Immature natural killer cell (primary cell): ENCODE measurements at regions not wholly inside any gene's neighbourhood (a gene's known extent, or its start where the extent isn't known, plus 50 kb on each side); places are given as distances from the start of the nearest gene placed in this dataset.

Experiments
- DNase-seq, 3 donors: peaks; one replicate each; pipeline ENCODE4 v3.0.0; 2022; ENCODE audit warnings: mixed read lengths in 1 of 3
- H3K27ac Mint-ChIP-seq, 6 donors: one replicate each; pipeline ENCODE4 v1.8.0; 2020; ENCODE audit warnings: mixed read lengths in 6 of 6, mild to moderate bottlenecking in 5 of 6, inconsistent platforms in 4 of 6, moderate library complexity in 3 of 6
- H3K27me3 Mint-ChIP-seq, 3 donors: one replicate each; pipeline ENCODE4 v1.8.0; 2020 to 2021; ENCODE audit warnings: low read depth in 3 of 3, mild to moderate bottlenecking in 3 of 3, mixed read lengths in 3 of 3, moderate library complexity in 3 of 3, inconsistent platforms in 1 of 3
- H3K36me3 Mint-ChIP-seq, 3 donors: one replicate each; pipeline ENCODE4 v1.8.0; 2020; ENCODE audit warnings: mixed read lengths in 3 of 3, inconsistent platforms in 2 of 3, mild to moderate bottlenecking in 2 of 3
- H3K4me1 Mint-ChIP-seq, 2 donors: one replicate each; pipeline ENCODE4 v1.8.0; 2020; ENCODE audit warnings: inconsistent platforms in 2 of 2, mild to moderate bottlenecking in 2 of 2, mixed read lengths in 2 of 2, moderate library complexity in 1 of 2
- H3K4me3 Mint-ChIP-seq, 5 donors: one replicate each; pipeline ENCODE4 v1.8.0; 2020; ENCODE audit warnings: mild to moderate bottlenecking in 5 of 5, mixed read lengths in 5 of 5, inconsistent platforms in 3 of 5, moderate library complexity in 3 of 5
- H3K9me3 Mint-ChIP-seq, 6 donors: one replicate each; pipeline ENCODE4 v1.8.0; 2020; ENCODE audit warnings: mild to moderate bottlenecking in 6 of 6, mixed read lengths in 6 of 6, inconsistent platforms in 4 of 6, moderate library complexity in 3 of 6

DNA sequence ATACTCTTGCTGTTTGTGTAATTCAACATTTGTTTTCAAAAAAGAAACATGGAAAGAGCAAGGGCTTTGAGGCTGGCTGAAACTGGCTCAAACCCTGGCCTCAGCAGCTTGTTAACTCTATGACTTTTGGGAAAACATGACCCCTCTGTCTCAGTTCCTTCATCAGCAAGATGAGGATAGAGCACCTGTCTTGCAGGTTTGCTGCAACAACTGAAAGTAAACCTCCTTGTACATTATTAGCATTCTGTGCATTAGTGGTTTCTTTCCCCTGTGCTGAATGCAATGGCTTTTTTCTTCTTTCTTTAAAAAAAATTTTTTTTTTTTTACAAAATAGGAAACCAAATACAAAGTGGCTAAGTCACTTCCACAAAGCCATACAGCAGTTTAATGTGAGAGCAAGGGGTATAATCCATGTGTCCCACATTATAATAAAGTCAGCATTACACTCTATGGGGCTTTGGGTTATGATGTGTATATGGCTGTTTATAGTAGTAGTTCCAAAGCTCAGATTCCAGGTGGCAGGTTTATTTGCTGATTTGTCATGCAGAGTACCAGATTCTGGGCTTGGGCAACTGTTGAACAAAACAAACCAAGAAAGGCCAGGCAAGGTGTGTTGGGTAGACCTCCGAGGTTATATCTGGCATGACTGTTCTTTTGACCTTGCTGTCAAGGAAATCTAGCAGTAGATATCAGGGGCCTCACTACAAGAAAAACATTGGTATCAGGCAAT, 194.5 kb upstream of the CNOT2 start:
- Mint-ChIP-seq H3K27me3 (peaks cover 6 to 15% (median 8%) of the 10 kb centered on the region in 3 donors), H3K27ac (peak overlapping the region; percentile 66 to 98 (median 97)), H3K4me1 (peaks cover 44 to 70% of the 10 kb centered on the region in 2 donors), H3K36me3 (peaks cover 0 to 4% (median 0%) of the 10 kb centered on the region in 3 donors), H3K4me3 (peak overlapping the region; percentile 19 to 51 (median 39)), H3K9me3 (no peaks in the 10 kb centered on the region)
- peak in 2 of 3 donors; percentile 11 for DNase-seq

DNA sequence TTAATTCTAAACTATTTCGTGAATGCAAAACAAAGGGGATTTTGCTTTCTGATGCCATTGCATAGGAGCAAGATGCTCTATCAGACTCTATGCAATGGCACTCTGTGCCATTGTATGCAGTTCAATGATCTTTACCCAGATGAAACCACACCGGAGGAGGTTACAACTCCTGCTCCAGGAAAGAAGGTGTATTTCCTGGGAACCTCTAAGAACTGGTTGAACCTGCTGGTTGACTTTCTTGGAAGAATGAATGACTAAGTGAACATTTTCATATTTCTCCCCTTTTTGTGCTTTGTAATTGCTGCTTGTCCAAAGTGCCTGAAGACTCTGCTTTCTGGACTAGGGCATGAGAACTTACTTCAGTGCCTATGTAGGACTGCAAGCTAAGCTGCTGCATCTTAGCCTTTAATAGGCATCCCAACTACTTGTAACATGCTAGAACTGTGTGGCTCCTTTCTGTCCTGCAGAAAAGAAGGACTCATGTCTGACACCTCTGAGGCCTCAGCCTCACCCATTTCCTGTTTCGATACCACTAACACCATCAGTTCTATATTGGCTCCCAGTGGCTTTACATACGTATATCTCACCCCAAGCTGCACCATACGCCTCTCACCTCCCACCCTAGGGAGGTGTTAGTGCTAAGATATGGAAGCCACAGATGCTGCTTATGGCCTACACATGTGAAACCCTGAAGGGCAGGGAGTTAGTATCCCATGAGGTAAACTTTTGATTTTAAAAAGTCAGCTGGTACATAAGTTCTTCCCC, 193.5 kb upstream of the CNOT2 start:
- H3K9me3 Mint-ChIP-seq = no peaks in the 10 kb centered on the region
- H3K4me3 Mint-ChIP-seq = peak overlapping the region; percentile 71 to 81 (median 75)
- H3K27me3 Mint-ChIP-seq = peaks cover 6 to 17% (median 10%) of the 10 kb centered on the region in 3 donors
- H3K4me1 Mint-ChIP-seq = peaks cover 44 to 74% of the 10 kb centered on the region in 2 donors
- peaks cover 0 to 4% (median 3%) of the 10 kb centered on the region in 3 donors for H3K36me3 Mint-ChIP-seq
- peak; percentile 93 for DNase-seq
- H3K27ac Mint-ChIP-seq = peak overlapping the region; percentile 84 to 98 (median 97)

DNA sequence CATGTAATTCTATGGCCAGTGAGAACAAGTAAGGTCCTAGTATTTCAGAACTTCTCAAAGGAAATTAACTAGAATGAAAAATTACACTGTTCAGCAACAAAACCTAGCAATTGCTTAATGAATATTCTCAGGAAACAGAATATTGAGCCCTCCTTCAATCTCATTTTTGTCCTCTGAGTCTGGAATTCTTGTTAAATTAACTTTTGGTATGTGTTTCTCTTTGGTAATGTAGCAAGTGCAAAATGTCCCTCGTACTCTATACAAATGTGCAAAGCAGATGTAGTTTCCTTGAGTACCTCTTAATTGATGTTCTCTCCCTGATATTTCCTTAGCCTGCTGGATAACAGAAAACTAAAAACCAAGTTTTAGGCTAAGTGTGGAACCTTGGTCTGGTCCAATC, 190.8 kb upstream of the CNOT2 start:
- H3K4me3 Mint-ChIP-seq = peak overlapping the region in 4 of 5 donors; percentile 3 to 65 (median 21)
- H3K4me1 Mint-ChIP-seq = peaks cover 44 to 64% of the 10 kb centered on the region in 2 donors
- H3K36me3 Mint-ChIP-seq = peaks cover 0 to 4% (median 0%) of the 10 kb centered on the region in 3 donors

DNA sequence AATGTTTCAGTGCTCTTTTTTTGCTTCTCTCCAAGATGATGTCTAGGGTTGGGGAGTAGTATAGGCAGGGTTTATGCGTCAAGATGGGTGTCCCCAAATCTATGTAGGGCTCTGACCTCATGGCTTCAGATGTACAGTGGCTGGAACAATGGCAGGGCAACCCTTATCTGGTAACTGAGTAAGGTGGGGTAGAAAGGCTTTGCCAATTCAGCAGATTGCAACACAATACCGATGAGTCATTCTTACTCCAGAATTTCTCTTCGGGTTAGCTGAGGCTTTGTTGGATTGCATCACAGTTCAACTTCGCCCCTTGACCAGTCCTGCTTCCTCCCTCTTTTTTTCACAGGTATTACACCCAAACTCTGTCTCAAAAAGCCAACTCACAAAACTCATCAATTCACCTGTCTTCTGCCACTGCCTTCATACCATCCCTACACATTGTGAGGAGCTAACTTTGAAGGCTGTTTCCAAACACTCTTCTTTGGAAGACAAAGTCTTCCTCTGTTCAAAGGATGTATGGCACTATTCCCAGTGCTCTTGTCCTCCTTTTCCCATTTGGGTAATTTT, 190.2 kb upstream of the CNOT2 start:
- H3K36me3 Mint-ChIP-seq = peaks cover 0 to 4% (median 0%) of the 10 kb centered on the region in 3 donors
- peak overlapping the region in 3 of 5 donors; percentile 3 to 65 (median 46) for H3K4me3 Mint-ChIP-seq
- peaks cover 6 to 17% (median 10%) of the 10 kb centered on the region in 3 donors for H3K27me3 Mint-ChIP-seq
- peak overlapping the region in 5 of 6 donors; percentile 69 to 92 (median 87) for H3K27ac Mint-ChIP-seq
- no peaks in the 10 kb centered on the region for H3K9me3 Mint-ChIP-seq
- DNase-seq = no peak
- peaks cover 44 to 59% of the 10 kb centered on the region in 2 donors for H3K4me1 Mint-ChIP-seq

More for the DNA sequence above, 190.8 kb upstream of the CNOT2 start:
- H3K27ac Mint-ChIP-seq = peak overlapping the region in 5 of 6 donors; percentile 69 to 92 (median 87)
- peaks cover 6 to 17% (median 10%) of the 10 kb centered on the region in 3 donors for H3K27me3 Mint-ChIP-seq
- no peak for DNase-seq
- no peaks in the 10 kb centered on the region for H3K9me3 Mint-ChIP-seq

DNA sequence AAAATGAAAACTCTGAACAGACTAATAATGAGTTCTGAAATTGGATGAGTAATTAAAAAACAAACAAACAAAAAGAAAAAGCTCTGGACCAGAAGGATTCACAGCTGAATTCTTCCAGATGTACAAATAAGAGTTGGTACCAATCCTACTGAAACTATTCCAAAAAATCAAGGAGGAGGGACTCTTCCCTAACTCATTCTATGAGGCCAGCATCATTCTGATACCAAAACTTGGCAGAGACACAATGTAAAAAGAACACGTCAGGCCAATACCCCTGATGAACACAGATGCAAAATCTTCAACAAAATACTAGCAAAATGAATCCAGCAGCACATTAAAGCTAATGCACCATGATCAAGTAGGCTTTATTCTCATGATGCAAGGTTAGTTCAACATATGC, 183.9 kb upstream of the CNOT2 start:
- H3K36me3 Mint-ChIP-seq = peaks cover 0 to 4% (median 4%) of the 10 kb centered on the region in 3 donors
- H3K9me3 Mint-ChIP-seq = peaks cover 0 to 4% (median 0%) of the 10 kb centered on the region in 6 donors
- H3K27me3 Mint-ChIP-seq = peaks cover 3 to 4% (median 4%) of the 10 kb centered on the region in 3 donors
- peak overlapping the region in 3 of 6 donors; percentile 34 to 58 (median 41) for H3K27ac Mint-ChIP-seq
- H3K4me1 Mint-ChIP-seq = peaks cover 2 to 6% of the 10 kb centered on the region in 2 donors
- no peak for DNase-seq
- H3K4me3 Mint-ChIP-seq = no peak overlapping the region

DNA sequence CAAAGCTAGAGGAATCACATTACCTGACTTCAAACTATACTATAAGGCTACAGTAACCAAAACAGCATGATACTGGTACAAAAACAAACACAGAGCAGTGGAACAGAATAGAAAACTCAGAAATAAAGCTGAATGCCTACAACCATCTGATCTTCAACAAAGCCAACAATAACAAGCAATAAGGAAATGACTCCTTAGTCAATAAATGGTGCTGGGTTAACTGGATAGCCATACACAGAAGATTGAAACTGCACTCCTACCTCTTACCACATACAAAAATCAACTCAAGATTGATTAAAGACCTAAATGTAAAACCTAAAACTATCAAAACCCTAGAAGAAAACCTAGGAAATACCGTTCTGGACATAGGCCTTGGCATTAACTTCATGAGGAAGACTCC, 182.6 kb upstream of the CNOT2 start:
- Mint-ChIP-seq H3K27ac (peak overlapping the region in 2 of 6 donors; percentile 5 to 34), H3K4me1 (peaks cover 2 to 6% of the 10 kb centered on the region in 2 donors), H3K27me3 (peaks cover 2 to 4% (median 3%) of the 10 kb centered on the region in 3 donors), H3K36me3 (peaks cover 0 to 4% (median 0%) of the 10 kb centered on the region in 3 donors), H3K4me3 (no peak overlapping the region), H3K9me3 (peaks cover 0 to 4% (median 0%) of the 10 kb centered on the region in 6 donors)
- DNase-seq = no peak

DNA sequence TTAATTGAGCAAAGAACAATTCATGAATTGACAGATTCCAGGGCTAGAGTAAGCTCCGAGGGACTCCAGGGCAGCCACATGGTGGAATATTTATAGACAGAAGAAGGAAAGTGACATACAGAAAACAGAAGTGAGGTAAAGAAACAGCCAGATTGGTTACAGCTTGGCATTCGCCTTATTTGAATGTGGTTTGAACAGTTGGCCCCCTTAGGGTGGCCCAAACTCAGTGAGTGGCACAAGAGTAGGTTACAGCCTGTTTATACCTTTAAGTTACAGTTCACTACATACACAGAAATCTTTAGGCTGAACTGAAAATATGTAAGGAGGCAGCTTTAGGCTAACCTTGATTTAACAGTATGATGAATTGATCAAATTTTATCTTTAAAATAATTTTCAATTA, 174.5 kb upstream of the CNOT2 start:
- no peak for DNase-seq
- H3K4me3 Mint-ChIP-seq = no peak overlapping the region
- H3K27me3 Mint-ChIP-seq = no peaks in the 10 kb centered on the region
- peak overlapping the region in 1 of 6 donors; percentile 51 for H3K27ac Mint-ChIP-seq
- H3K9me3 Mint-ChIP-seq = no peaks in the 10 kb centered on the region
- H3K36me3 Mint-ChIP-seq = peaks cover 0 to 3% (median 0%) of the 10 kb centered on the region in 3 donors
- no peaks in the 10 kb centered on the region for H3K4me1 Mint-ChIP-seq

DNA sequence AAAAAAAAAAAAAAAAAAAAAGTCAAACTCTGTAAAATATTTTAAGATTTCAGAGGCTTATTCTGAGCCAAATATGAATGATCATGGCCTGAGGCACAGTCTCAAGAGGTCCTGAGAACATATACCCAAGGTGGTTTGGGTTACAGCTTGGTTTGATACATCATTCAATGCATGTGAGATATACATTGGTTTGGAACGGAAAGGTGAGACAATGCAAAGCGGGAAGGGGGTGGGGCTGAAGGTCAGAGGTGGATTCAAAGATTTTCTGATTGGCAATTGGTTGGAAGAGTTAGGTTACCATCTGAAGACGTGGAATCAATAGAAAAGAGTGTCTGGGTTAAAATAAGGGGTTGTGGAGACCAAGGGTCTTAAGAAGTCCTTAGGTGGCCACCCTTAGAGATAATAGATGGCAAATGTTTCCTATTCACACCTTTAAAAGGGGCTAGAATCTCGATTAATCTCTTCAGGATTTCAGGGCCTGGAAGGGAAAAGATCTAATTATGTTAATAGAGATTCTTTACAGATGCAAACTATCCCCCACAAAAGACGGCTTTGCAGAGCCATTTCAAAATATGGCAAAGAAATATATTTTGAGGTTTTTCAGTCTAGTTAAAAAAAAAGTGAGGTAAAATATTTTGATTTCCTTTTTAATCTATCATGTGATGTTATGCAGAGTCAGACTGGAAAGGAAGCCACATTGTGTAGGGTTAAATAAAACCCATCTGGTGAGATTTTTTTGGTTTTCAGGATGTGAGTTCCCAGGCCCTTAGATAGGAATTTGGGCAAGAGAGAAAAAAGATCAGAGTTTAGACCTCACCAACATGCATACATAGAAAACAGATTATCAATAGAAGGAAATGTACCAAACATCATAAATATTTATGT, 173.8 kb upstream of the CNOT2 start:
- Mint-ChIP-seq H3K27me3 (peaks cover 0 to 5% (median 0%) of the 10 kb centered on the region in 3 donors), H3K36me3 (peaks cover 0 to 3% (median 0%) of the 10 kb centered on the region in 3 donors), H3K9me3 (no peaks in the 10 kb centered on the region), H3K27ac (peak overlapping the region in 1 of 6 donors; percentile 51), H3K4me1 (peaks cover 3 to 5% of the 10 kb centered on the region in 2 donors), H3K4me3 (no peak overlapping the region)
- DNase-seq = no peak

DNA sequence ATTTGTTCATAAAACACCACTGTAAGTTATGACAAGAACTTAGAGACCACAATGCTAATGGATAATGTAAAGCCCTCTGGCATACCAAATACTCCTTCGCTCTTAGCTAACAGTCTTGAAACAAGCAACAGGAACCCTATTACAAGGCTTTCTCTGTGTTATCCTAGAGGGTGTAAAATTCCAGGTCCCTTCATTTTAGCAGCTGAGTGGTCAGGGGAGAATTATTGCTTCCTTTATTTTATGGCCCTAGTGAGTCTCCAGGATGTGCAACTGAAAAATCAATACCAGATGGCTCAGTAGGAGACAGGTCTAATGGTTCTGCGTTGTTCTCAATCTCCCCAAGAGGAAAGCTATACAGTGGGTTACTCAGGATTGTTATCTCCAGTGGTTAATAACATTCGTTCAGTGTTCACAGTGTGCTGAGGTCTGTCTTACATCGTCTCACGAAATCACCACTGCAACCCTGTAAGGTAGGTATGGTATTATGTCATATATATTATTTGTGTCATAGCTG, 172.7 kb upstream of the CNOT2 start:
- Mint-ChIP-seq H3K36me3 (peaks cover 0 to 3% (median 0%) of the 10 kb centered on the region in 3 donors), H3K4me3 (no peak overlapping the region), H3K27me3 (peaks cover 0 to 5% (median 0%) of the 10 kb centered on the region in 3 donors), H3K4me1 (peaks cover 8 to 9% of the 10 kb centered on the region in 2 donors), H3K9me3 (no peaks in the 10 kb centered on the region), H3K27ac (no peak overlapping the region)
- DNase-seq = no peak

DNA sequence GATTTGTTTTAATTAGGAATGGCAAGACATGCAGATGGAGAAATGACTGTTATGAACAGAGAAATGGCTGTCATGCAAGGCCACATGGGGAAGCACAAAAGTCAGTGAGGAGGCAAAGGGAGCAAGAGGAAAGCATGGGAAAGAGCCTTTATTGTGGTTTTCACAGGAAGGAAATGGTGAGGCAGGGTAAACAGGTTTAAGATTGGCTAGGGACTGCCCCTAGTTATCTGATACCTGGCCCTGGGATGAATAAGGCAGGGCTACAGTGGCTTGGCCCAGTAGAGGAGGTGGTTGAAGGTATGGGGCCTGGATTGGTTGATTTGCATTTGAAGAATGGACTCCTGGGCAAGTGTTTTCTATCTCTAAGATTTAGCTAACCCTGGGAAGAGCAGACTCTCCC, 168.7 kb upstream of the CNOT2 start:
- no peaks in the 10 kb centered on the region for H3K9me3 Mint-ChIP-seq
- peak overlapping the region in 1 of 6 donors; percentile 10 for H3K27ac Mint-ChIP-seq
- no peak overlapping the region for H3K4me3 Mint-ChIP-seq
- H3K36me3 Mint-ChIP-seq = peaks cover 0 to 3% (median 0%) of the 10 kb centered on the region in 3 donors
- H3K27me3 Mint-ChIP-seq = peaks cover 0 to 5% (median 2%) of the 10 kb centered on the region in 3 donors
- no peak for DNase-seq
- peaks cover 8 to 9% of the 10 kb centered on the region in 2 donors for H3K4me1 Mint-ChIP-seq

DNA sequence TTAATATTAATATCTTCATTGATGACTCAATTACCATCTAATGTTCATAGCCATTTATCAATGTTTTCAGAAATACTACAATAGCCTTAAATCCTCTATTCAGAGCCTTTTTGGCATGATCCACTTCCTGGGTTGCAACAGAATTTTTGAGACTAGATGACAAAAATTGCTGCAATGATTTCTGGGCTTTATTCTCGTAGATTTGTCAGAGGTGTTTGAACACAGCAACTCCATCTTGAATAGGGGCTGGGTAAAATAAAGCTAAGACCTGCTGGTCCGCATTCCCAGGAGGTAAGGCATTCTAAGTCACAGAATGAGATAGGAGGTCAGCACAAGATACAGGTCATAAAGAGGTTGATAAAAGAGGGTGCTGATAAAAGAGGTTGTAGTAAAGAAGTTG, 165.8 kb upstream of the CNOT2 start:
- Mint-ChIP-seq H3K27me3 (peaks cover 0 to 5% (median 2%) of the 10 kb centered on the region in 3 donors), H3K4me3 (no peak overlapping the region), H3K4me1 (peaks cover 8 to 9% of the 10 kb centered on the region in 2 donors), H3K27ac (no peak overlapping the region), H3K36me3 (peaks cover 0 to 2% (median 0%) of the 10 kb centered on the region in 3 donors), H3K9me3 (no peaks in the 10 kb centered on the region)
- no peak for DNase-seq

DNA sequence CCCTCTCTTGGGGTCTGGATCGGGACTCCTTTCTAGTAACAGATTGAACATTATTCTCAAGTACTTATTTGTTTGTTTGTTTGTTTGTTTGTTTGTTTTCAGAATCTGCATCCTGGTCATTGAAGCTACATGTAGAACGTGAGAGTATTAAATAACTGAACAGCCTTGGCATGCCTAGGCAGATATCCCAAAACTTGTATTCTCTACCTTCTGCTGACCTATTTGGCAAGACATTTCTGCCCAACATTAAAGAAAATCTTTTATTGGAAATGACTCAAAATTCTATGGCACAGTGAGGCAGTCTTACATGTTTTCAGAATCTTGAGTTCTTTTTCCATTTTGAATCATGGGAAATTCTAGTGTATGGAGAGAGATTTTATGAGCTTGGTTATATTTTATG, 165.1 kb upstream of the CNOT2 start:
- Mint-ChIP-seq H3K9me3 (no peaks in the 10 kb centered on the region), H3K4me1 (peaks cover 8 to 9% of the 10 kb centered on the region in 2 donors), H3K27ac (no peak overlapping the region), H3K4me3 (no peak overlapping the region), H3K36me3 (peaks cover 0 to 6% (median 0%) of the 10 kb centered on the region in 3 donors), H3K27me3 (peaks cover 0 to 5% (median 2%) of the 10 kb centered on the region in 3 donors)
- DNase-seq = no peak
